Activated CD4-positive, alpha-beta T cell treated with anti-CD3 and anti-CD28 coated beads, Interleukin-2, amount 10 ng/mL, durations not matched to agents 7 days and 5 days (primary cell): ENCODE measurements at regions not wholly inside any gene's neighbourhood (a gene's known extent, or its start where the extent isn't known, plus 50 kb on each side); places are given as distances from the start of the nearest gene placed in this dataset.
"Not testable (repeated sequence)": the region's sequence is repeated elsewhere in the genome, so short reads cannot be mapped to it uniquely, and the experiment has no call there.

ENCODE experiments used
- CTCF ChIA-PET: fragments of 350-600 bp; sonication (Branson Sonifier 250); formaldehyde crosslinking; loops from one replicate; lab custom pipeline; 2021; ENCODE audit warnings: antibody characterized with exemption; lab: Charles Lee
- POLR2A ChIA-PET: fragments of 350-600 bp; sonication (Branson Sonifier 250); formaldehyde crosslinking; loops from one replicate; lab custom pipeline; 2021; ENCODE audit warnings: antibody characterized with exemption; lab: Charles Lee
- DNase-seq: peaks from one replicate; pipeline ENCODE4 v3.0.0-alpha.2; 2020
- H3K27ac Mint-ChIP-seq: one replicate; pipeline ENCODE4 v1.8.0; 2021; ENCODE audit warnings: mild to moderate bottlenecking, moderate library complexity, mixed read lengths
- H3K27me3 Mint-ChIP-seq: one replicate; pipeline ENCODE4 v1.8.0; 2021; ENCODE audit warnings: mixed read lengths
- H3K36me3 Mint-ChIP-seq: one replicate; pipeline ENCODE4 v1.8.0; 2021; ENCODE audit warnings: low read depth, mixed read lengths
- H3K4me1 Mint-ChIP-seq: one replicate; pipeline ENCODE4 v1.8.0; 2021; ENCODE audit warnings: mixed read lengths
- H3K4me3 Mint-ChIP-seq: one replicate; pipeline ENCODE4 v1.8.0; 2021; ENCODE audit warnings: mild to moderate bottlenecking, moderate library complexity, mixed read lengths
- H3K9me3 Mint-ChIP-seq: one replicate; pipeline ENCODE4 v1.8.0; 2021; ENCODE audit warnings: mixed read lengths

DNA sequence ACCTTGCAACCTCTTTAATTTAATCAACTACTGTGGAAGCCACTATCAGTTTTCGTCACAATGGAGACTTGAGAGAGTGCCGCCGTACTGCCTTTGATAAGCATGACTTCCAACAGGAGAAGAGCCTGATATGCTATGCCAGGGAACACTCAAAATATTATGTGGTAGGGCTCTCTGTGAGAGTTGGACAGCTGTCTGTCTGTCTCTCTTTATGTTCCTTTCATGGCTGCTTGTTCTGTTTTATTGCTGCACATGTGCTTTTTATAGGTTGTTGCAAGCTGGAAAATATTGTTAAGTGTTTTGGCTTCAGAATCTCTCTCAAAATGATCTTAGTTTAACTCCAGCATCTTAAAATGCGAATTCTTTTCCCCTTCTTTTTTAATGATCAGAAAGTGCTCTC is 249.4 kb upstream of the RARB start:
- CTCF ChIA-PET, result no interaction called here
- Mint-ChIP-seq H3K4me3 (no peak overlapping the region), H3K36me3 (no peaks in the 10 kb centered on the region), H3K9me3 (peaks cover 4% of the 10 kb centered on the region), H3K4me1 (no peaks in the 10 kb centered on the region), H3K27ac (no peak overlapping the region), H3K27me3 (no peaks in the 10 kb centered on the region)
- no peak for DNase-seq
- POLR2A ChIA-PET, result no interaction called here

DNA sequence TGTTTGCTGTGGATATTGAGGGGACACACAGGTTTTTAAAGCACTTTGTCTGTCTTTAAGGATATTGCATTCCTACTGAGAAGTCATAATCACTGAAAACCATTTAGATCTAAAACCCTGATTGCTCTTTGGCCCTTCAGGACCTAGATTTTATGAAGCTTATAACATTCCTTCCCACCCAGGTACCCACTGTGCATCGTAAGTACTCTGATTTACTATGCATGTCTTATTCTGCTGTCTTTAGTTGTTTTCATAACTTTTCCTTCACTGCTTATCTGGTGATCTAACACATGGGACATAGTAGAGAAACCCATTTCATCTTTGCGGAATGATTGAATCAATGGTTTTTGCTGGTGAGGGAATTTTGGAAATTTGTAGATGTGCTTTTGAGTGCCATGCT is 247.0 kb upstream of the RARB start:
- no peaks in the 10 kb centered on the region for H3K9me3 Mint-ChIP-seq
- no peaks in the 10 kb centered on the region for H3K36me3 Mint-ChIP-seq
- no peak for DNase-seq
- ChIA-PET CTCF (no interaction called here), POLR2A (no interaction called here)
- H3K4me1 Mint-ChIP-seq, result no peaks in the 10 kb centered on the region
- H3K27ac Mint-ChIP-seq, result no peak overlapping the region
- no peaks in the 10 kb centered on the region for H3K27me3 Mint-ChIP-seq
- H3K4me3 Mint-ChIP-seq, result no peak overlapping the region

DNA sequence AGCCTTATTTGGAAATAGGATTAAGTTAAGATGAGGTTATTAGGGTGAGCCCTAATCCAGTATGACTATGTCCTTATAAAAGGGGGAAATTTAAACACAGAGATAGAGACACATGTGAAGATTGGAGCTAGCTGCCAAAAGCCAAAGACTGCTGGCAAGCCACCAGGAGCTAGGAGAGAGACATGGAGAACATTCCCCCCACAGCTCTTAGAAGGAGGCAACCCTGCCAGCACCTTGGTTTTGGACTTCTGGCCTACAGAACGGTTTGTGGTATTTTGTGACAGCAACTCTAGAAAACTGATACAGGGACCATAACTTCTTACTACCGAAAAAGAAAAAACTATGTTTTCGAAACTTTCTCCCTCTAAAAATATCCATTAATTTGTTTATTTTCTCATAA is 245.3 kb upstream of the RARB start:
- no peak for DNase-seq
- Mint-ChIP-seq H3K4me3 (no peak overlapping the region), H3K36me3 (no peaks in the 10 kb centered on the region), H3K27me3 (no peaks in the 10 kb centered on the region), H3K27ac (no peak overlapping the region), H3K4me1 (no peaks in the 10 kb centered on the region), H3K9me3 (no peaks in the 10 kb centered on the region)
- CTCF ChIA-PET, result no interaction called here
- POLR2A ChIA-PET, result no interaction called here

DNA sequence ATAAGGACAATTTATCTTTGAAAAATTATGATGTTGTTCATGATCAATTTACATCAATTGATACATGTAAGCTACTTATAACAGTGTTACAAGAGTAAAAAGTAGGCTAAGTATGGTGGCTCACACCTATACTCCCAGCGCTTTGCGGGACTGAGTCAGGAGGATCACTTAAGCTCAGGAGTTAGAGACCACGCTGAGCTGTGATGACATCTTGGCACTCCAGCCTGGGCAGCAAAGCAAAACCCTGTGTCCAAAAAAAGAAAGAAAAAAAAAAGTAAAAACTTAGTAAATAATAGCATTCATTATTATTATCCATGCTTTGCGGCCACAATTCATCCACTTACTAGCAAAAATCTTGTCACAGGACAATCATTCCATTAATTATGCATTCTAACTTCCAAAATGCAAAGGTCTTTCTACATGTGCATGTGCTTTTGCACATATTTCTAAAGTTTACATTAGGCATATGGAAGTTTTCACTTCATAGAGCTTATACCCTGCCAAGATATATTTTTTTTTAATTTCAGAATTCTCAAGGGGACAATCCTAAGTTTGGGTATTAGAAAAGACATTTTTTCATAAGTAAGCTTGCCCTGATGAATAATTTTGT is 243.3 kb upstream of the RARB start:
- CTCF ChIA-PET, result no interaction called here
- no peak for DNase-seq
- Mint-ChIP-seq H3K36me3 (no peaks in the 10 kb centered on the region), H3K4me1 (no peaks in the 10 kb centered on the region), H3K27me3 (no peaks in the 10 kb centered on the region), H3K9me3 (no peaks in the 10 kb centered on the region), H3K27ac (no peak overlapping the region), H3K4me3 (no peak overlapping the region)
- POLR2A ChIA-PET, result no interaction called here

DNA sequence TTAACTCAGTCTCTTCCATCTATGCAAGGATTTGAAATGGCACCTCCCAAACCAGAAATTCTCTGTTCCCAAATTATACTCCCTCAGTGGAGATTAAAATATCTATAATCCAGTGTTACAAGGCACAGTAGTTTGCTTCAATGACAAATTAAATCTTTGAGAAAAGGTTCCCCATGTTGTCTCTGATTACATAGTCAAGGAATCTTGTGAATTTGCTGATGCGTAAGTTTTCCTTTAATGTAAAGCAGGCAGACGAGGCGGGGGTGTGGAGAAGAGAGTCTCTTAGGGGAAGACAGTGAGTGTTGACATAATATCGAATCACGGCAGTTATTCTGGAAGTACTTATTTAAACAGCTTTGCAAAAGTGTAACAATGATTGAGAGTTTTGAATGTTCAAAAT is 236.4 kb upstream of the RARB start:
- no peaks in the 10 kb centered on the region for H3K27me3 Mint-ChIP-seq
- no peaks in the 10 kb centered on the region for H3K4me1 Mint-ChIP-seq
- POLR2A ChIA-PET, result no interaction called here
- H3K9me3 Mint-ChIP-seq, result no peaks in the 10 kb centered on the region
- CTCF ChIA-PET, result no interaction called here
- DNase-seq, result no peak
- no peaks in the 10 kb centered on the region for H3K36me3 Mint-ChIP-seq
- H3K27ac Mint-ChIP-seq, result no peak overlapping the region
- H3K4me3 Mint-ChIP-seq, result no peak overlapping the region

DNA sequence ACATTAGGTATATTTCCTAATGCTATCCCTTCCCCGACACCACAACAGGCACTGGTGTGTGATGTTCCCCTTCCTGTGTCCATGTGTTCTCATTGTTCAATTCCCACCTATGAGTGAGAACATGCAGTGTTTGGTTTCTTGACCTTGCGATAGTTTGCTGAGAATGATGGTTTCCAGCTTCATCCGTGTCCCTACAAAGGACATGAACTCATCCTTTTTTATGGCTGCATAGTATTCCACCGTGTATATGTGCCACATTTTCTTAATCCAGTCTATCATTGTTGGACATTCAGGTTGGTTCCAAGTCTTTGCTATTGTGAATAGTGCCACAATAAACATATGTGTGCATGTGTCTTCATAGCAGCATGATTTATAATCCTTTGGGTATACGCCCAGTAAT is 228.5 kb upstream of the RARB start:
- H3K9me3 Mint-ChIP-seq, CTCF ChIA-PET, H3K36me3 Mint-ChIP-seq, POLR2A ChIA-PET, H3K27ac Mint-ChIP-seq, H3K27me3 Mint-ChIP-seq, DNase-seq, H3K4me3 Mint-ChIP-seq, H3K4me1 Mint-ChIP-seq: not testable (repeated sequence)

DNA sequence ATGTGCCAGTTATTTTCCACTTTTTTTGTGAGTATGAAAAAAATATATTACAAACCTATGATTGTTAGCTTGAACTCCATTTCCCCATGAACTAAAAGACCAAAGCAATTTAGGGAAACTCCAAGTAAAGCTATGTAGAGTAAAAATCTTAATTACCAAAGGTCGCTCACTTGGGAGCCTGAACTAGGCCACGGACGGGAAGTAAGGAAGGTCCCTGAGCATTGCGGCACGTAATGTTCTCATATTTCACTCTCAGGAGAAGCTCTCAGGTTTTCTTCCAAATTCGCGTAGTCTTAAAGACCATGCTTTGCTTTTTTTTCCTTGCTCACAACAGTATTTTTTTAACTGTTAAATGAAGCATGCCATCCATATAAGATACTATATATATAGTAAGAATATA is 215.3 kb upstream of the RARB start:
- H3K4me1 Mint-ChIP-seq, result no peaks in the 10 kb centered on the region
- H3K4me3 Mint-ChIP-seq, result no peak overlapping the region
- H3K27ac Mint-ChIP-seq, result no peak overlapping the region
- no peak for DNase-seq
- peaks cover 8% of the 10 kb centered on the region for H3K9me3 Mint-ChIP-seq
- no peaks in the 10 kb centered on the region for H3K36me3 Mint-ChIP-seq
- no peaks in the 10 kb centered on the region for H3K27me3 Mint-ChIP-seq
- ChIA-PET POLR2A (no interaction called here), CTCF (no interaction called here)

DNA sequence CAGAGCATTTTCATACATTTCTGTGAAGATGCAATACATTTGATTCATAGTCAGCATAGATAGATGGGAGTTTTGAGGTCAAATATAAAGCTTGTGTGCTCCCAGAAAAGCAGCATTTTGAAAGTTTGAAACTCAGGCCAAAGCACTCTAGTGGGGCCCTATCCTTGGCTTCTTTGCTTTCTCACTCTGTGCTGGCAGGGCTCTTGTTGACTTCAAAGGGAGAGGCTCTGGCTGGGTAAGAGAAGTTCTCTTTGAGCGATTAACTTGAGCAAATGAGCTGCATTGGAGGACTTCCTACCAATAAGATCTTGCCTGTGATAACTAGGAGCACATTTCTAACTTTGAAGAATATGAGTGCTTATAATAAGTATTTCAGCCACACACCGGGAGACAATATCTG is 214.0 kb upstream of the RARB start:
- H3K27ac Mint-ChIP-seq, result no peak overlapping the region
- no peak for DNase-seq
- peaks cover 5% of the 10 kb centered on the region for H3K9me3 Mint-ChIP-seq
- H3K27me3 Mint-ChIP-seq, result no peaks in the 10 kb centered on the region
- H3K4me1 Mint-ChIP-seq, result no peaks in the 10 kb centered on the region
- no peaks in the 10 kb centered on the region for H3K36me3 Mint-ChIP-seq
- POLR2A ChIA-PET, result no interaction called here
- CTCF ChIA-PET, result no interaction called here
- no peak overlapping the region for H3K4me3 Mint-ChIP-seq

DNA sequence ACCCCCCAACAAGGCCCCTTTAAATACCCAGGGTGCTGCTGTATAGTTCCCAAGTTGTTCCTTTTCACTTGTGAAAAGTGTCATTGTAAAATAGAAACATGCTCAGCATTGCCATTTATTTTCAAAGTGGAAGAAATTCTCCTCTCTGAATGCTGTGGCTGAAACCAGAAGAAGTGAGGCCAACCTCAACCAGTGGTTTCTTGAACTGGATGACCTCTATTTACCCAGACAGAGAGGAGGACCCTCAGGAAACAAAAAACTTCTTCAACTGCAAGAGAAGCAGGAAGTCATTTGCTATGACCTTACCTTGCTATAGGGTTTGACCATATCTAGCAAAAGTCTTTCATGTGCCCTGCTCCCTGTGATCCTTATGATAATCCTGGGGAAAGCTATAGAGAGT is 209.7 kb upstream of the RARB start:
- Mint-ChIP-seq H3K27ac (no peak overlapping the region), H3K4me3 (no peak overlapping the region), H3K4me1 (no peaks in the 10 kb centered on the region), H3K9me3 (peaks cover 9% of the 10 kb centered on the region), H3K36me3 (no peaks in the 10 kb centered on the region), H3K27me3 (no peaks in the 10 kb centered on the region)
- DNase-seq, result no peak
- ChIA-PET CTCF (no interaction called here), POLR2A (no interaction called here)

DNA sequence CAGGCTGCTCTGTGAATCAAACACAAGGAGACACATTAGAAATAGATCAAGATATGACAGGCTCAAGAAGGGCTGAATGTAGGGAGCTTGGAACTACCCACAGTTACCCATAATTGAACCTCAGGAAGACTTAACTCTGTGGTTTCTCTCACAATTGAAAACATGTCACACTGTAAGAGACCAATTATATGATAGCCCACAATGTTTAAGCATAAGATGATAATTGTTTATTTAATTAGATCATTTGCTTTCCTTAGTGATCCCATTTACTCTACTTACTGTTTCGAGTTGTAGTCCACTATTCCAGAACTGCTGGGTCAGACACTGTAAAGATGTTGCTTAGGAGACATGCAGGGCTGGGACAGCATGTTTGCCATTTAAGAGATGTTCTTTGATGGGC is 201.3 kb upstream of the RARB start:
- Mint-ChIP-seq H3K36me3 (no peaks in the 10 kb centered on the region), H3K27ac (no peak overlapping the region), H3K4me3 (no peak overlapping the region), H3K4me1 (no peaks in the 10 kb centered on the region), H3K9me3 (peaks cover 2% of the 10 kb centered on the region), H3K27me3 (no peaks in the 10 kb centered on the region)
- ChIA-PET POLR2A (no interaction called here), CTCF (no interaction called here)
- no peak for DNase-seq

DNA sequence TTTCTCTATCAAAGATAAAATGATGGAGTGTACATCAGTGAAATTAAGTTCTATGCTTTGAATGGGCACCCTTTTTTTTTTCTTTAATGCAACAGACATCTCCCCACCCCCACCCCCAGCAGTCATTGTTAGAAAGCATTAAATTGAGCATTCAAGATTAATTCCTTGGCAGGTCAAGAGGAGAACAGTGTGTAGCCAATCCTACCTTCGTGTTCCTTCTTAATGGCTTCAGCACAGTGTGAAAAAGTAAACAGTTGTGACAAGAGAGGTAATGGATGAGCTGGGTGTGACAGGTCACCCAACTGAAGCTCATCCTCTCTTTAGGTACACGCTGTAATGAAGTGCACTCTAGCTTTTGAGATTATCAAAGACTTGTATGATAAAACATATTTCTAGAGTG is 198.5 kb upstream of the RARB start:
- H3K9me3 Mint-ChIP-seq, result peaks cover 2% of the 10 kb centered on the region
- no peaks in the 10 kb centered on the region for H3K4me1 Mint-ChIP-seq
- DNase-seq, result no peak
- no peaks in the 10 kb centered on the region for H3K27me3 Mint-ChIP-seq
- H3K36me3 Mint-ChIP-seq, result no peaks in the 10 kb centered on the region
- POLR2A ChIA-PET, result no interaction called here
- CTCF ChIA-PET, result no interaction called here
- H3K27ac Mint-ChIP-seq, result no peak overlapping the region
- no peak overlapping the region for H3K4me3 Mint-ChIP-seq

DNA sequence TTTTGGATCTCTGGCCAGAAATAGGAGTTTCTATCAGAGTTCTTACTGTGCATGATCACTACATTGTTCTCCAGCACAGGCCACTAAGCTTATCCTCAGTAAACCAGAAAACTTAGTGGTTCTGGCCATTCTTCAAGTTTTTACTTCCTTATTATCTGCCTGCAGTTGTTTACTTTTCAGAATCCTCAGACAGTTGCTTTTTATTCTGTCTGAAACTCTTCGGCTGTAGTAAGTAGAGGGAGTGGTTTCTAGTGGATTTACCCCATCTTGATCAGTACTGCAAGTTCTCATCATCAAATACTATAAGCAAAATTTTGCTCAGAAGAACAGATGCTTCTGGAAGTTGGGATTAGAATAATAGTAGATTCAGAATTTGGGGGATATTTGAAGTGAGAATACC is 193.0 kb upstream of the RARB start:
- POLR2A ChIA-PET, result no interaction called here
- Mint-ChIP-seq H3K4me1 (no peaks in the 10 kb centered on the region), H3K4me3 (no peak overlapping the region), H3K36me3 (no peaks in the 10 kb centered on the region), H3K27me3 (no peaks in the 10 kb centered on the region), H3K9me3 (no peaks in the 10 kb centered on the region), H3K27ac (no peak overlapping the region)
- no peak for DNase-seq
- CTCF ChIA-PET, result no interaction called here

DNA sequence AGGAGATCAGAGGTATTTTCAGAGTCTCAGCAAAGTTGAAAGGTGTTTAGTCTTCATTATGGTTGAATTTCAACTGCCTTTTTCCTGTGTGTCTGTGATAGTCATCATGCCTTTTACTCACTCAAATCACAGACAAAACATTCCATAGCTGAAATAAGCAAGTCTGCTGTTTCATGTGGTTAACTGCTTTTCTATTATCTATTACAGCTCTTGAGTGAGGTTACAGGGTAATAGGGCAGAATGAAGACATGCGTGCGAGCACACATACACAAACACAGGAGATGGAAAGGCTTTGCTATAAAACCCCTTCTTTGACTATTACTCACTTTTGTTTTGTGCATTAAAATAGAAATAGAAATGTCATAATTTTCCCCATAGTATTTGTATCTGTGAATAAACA is 192.6 kb upstream of the RARB start:
- Mint-ChIP-seq H3K27ac (no peak overlapping the region), H3K27me3 (no peaks in the 10 kb centered on the region), H3K9me3 (no peaks in the 10 kb centered on the region), H3K4me3 (no peak overlapping the region), H3K36me3 (no peaks in the 10 kb centered on the region), H3K4me1 (no peaks in the 10 kb centered on the region)
- CTCF ChIA-PET, result no interaction called here
- POLR2A ChIA-PET, result no interaction called here
- no peak for DNase-seq

DNA sequence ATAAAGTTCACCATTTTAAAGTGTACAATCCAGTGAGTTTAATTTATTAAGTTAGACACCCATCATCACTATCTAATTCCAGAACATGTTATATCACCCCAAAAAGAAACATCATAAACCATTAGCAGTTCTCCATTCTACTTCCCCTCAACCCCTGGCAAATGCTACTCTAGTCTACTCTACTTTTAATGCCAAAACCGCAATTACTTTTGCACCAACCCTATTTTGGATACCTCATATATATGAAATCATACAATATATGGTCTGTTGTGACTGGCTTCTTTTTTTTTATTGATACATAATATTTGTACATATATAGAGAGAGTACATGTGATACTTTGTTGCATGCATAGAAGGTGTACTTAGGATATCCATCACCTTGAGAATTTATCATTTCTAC is 190.5 kb upstream of the RARB start:
- Mint-ChIP-seq H3K9me3 (peaks cover 2% of the 10 kb centered on the region), H3K4me3 (no peak overlapping the region), H3K27me3 (no peaks in the 10 kb centered on the region), H3K27ac (no peak overlapping the region), H3K4me1 (no peaks in the 10 kb centered on the region), H3K36me3 (no peaks in the 10 kb centered on the region)
- ChIA-PET POLR2A (no interaction called here), CTCF (no interaction called here)
- no peak for DNase-seq
